Glomerular visceral epithelial cell (primary cell): ENCODE measurements at regions not wholly inside any gene's neighbourhood (a gene's known extent, or its start where the extent isn't known, plus 50 kb on each side); places are given as distances from the start of the nearest gene placed in this dataset.
"Not testable (repeated sequence)": the region's sequence is repeated elsewhere in the genome, so short reads cannot be mapped to it uniquely, and the experiment has no call there.

Source experiments
- DNase-seq: peaks from one replicate; pipeline ENCODE4 v3.0.0-alpha.2; 2016; ENCODE audit errors: extremely low spot score

DNA sequence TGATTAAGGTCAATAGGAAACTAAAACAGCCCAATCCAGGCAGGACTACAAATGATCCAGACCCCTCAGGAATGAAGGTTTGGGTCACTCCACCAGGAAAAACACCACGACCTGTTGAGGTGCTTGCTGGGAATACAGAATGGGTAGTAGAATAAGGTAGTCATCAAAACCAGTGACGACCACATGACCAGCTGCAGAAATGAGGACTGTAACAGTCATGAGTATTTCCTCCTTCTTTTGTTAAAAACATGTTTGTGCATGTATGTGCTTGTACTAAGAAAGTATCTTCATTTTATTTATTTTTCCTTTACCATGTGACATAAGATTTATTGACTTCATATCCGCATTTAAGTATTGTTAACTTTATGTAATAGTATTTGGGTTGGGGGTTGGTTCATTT, 603.5 kb upstream of the NR3C2 start:
- DNase-seq: no peak

DNA sequence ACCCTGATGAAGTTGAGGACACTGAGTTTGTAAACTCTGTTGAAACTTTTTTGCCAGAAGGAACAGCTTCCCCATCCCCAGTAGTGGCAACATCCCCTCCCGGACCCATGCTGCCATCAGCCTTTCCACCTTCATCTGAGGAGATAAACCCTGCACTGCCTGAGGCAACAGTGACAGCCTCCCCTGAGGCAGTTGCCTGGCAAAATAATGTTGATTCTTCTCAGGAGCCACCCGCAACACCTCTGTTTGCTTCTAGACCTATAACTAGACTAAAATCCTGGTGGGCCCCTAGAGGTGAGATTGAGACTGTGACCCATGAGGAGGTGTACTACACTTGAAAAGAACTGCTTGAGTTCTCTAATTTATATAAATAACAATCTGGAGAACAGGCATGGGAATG, 597.6 kb upstream of the NR3C2 start:
- not testable (repeated sequence) for DNase-seq

DNA sequence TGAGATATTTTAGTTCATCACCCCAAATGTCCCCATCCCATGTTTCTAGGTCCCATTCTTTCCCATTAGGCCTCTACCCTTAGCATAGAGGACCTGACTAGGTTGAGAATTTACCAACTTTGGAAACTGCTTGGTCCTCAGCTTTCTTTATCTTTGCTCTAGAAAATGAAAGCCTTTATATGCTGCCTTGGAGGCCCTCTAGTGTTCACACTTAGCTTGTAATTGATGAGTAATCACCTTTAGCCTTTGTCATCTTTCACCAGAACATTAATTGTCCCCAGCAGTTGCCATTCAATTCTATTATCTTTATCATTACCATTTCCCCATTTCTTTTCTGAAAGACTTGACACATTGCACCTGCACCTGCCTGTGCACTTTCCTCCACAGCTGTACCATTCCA, 589.2 kb upstream of the NR3C2 start:
- peak; percentile 38 for DNase-seq

DNA sequence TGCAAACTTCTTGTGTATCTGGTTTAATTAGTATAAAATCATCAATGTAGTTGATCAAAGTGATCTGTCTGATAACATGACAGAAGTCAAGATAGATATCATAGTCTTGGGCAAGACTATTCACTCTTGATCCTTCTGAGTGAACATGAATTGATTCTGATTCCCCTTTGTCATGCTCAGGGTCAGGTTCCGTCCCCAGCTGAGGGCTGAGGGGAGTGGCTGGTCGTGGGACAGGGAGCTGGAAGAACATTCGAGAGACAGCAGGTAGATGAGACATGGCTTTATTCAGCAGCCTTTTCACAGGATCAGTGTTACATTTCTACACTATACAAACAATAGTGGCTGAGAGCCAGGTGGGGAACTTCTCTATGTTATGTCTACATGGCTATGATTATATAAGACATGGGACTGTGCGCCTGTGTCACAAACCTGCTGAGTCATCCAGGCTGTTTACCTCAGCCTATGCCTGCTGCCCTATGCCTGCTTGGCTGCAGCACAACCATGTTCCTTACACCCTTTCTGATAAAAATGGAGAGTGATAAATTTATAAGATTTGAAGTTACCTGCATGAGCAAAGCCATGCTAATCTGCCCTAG, 586.9 kb upstream of the NR3C2 start:
- no peak for DNase-seq

DNA sequence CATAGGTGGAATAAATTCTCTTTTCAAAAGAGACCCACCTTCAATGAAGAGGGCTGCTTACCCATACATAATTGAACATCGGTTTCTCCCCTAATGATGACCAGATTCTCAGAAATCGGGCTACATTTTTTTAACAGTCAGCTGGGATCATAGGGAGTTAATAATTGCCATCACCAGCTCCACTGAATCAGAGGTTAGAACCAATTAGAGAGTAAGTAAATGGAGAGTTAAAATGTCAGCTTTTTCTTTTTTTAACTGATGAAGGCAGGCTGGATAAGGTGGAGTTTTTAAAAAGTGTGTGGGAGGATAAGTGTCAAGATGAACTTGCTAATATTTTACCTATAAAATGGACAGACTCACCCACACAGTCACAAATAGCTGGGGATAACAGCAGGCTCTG, 584.5 kb upstream of the NR3C2 start:
- no peak for DNase-seq

DNA sequence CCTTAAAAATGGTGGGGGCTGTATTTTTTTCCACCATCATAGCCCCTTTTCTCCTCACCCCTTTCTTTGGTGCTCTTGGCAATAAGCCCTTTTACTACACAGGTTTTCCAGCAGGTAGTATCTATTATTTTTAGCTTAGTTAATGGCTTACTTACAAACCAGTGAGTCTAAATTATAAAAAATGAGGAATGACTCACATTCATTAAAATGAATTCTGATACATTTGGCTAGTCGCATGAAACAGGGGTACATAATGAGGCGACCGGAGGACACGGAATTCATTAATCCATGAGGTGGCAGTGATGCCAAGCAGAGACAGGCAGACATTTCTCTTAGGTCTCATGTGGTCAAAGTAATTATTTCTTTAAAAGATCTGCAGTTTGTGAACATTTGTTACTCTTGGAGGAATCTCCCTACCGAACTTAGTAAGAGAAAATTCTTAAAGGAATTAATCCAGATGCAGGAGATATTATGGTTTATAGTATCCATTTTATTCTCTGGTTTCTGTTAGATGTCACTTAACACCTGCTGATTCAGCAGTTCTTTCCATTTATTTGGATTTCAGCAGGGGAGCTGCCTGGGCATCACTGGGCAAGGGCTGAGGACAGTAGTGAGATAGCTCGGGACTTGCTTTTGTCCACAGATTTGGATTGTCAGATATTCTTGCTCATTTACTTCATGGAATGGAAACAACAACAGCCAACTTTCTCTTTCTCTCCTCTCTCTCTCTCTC, 575.0 kb upstream of the NR3C2 start:
- peak; percentile 6 for DNase-seq

DNA sequence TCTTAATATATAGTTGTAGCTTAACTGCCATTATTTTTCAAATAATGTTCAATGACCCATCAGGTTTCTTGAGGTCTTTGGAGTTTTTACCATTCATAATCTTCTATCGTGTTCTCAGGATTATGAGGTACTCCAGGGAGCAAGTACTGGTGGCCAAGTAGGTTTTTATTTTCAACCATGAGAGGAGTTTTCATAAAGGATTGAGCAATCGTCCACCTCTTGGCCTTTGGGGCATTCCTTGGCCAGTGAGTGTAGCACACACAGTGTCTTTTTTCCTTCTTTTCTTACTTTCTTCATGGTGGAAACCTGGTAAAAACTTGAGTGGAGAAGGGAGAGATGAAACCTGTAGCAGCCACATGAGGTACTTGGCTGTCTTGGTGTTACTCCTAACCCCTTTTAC, 567.0 kb upstream of the NR3C2 start:
- DNase-seq: no peak

DNA sequence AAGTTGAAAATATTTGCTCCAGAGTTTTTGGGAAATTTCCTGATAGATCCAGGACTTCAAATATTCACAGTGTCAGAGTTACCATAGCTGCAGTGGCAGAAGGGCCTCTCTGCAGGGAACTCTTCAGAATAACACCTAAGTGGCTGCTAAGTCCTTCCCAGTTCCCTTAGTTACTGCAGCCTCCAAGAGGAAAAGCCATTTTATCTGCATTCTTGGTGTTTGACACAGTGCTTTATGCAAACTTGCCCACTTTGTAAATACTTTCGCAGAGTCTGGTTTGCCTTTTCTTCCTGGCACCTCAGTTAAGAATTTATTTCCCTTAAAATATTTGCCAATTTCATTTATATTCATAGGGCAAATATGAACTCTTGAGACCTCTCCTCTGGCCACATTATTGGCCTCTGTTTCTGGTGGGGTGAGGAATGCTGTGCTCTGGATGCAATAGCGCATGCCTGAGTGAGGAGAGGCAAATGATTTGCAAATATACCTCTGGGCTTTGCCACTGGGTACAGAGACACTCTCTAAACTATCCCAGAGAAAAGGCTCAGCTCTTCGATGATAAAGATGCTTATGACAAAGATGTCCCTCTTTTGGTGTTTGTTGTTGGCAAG, 566.3 kb upstream of the NR3C2 start:
- DNase-seq: no peak

DNA sequence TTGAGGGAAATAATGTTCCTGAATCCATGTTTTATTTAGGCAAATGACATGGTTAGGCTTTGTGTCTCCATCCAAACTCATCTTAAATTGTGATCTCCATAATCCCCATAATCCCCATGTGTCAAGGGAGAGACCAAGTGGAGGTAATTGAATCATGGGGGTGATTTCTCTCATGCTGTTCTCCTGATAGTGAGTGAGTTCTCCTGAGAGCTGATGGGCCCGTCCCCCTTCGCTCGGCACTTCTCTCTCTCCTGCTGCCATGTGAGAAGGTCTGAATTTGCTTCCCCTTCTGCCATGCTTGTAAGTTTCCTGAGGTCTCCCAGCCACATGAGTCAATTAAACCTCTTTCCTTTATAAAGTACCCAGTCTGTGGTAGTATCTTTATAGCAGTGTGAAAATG, 563.0 kb upstream of the NR3C2 start:
- DNase-seq: no peak

DNA sequence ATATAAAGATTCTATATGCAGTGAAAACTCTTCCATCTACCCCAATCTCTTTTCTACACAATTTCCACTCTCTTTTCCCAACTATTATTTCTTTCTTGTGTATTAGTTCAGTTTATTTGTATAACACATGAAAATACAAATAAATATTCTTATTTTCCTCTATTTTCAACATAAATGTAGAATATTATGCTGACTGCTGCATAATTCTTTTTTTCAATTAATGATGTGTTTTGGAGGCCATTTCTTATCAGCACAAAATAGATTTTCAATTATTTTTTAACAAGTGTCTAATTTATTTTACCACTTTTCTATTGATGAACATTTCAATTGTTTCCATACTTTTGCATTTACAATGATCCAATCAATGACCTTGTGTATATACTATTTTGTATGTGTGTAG, 557.7 kb upstream of the NR3C2 start:
- no peak for DNase-seq

DNA sequence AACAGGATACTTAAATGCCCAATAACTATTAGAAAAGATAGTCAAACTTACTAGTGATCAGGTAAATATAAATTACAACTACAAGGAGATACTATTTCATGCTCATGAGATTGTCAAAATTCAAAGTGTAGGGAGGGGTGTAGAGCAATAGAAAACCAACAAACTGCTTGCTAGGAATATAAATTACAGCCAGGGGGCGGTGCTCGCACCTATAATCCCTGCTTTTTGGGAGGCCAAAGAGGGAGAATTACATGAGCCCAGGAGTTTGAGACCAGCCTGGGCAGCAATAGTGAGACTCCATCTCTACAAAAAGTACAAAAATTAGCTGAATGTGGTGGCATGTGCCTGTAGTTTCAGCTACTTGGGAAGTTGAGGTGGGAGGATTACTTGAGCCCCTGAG, 556.5 kb upstream of the NR3C2 start:
- DNase-seq: no peak

DNA sequence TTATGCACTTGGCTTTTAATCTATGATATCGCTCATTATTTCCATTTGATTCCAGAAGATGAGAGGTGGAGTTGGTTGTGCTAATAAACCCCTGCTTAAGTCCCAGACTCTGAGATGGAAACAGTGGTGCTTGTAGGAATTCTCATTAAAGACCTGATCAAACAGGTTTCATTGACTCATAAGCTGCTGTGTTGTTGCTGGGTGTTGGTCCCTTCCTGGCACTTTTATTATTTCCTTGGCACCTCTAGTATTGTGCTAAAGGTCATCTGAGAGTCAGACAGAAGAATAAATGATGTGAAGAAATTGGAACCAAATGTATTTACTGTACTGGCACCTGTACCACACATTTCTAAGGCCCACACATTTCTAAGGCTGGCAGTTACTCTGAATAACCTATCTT, 544.7 kb upstream of the NR3C2 start:
- DNase-seq: no peak

DNA sequence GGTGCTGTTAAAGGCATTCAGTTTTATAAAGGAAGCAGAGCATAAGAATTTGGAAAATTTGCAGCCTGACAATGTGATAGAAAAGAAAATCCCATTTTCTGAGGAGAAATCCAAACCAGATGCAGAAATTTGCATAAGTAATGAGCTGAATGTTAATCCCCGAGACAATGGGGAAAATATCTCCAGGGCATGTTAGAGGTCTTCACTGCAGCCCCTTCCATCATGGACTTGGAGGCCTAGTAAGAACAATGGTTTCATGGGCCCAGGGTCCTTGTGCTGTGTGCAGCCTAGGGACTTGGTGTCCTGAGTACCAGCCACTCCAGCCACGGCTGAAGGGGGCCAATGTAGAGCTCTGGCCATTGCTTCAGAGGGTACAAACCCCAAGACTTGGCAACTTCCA, 542.7 kb upstream of the NR3C2 start:
- no peak for DNase-seq

DNA sequence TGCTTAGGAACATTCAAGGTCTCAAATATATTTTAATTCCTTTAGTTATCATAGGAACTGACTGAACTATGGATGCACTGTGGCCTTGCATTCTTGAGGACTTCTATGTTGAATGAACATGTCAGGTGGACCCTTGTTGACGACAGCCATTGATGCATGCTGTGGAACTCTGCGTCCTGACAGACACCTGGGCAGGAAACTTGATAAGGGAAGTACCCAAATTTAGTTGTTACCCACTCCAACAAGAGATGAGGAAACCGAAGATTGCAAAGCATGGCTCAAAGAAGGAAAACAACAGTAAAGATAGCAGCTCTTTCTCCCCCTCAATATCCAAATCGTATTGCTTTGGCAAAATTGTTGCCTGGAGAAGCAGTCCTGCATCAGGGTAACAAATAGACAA, 540.0 kb upstream of the NR3C2 start:
- no peak for DNase-seq

DNA sequence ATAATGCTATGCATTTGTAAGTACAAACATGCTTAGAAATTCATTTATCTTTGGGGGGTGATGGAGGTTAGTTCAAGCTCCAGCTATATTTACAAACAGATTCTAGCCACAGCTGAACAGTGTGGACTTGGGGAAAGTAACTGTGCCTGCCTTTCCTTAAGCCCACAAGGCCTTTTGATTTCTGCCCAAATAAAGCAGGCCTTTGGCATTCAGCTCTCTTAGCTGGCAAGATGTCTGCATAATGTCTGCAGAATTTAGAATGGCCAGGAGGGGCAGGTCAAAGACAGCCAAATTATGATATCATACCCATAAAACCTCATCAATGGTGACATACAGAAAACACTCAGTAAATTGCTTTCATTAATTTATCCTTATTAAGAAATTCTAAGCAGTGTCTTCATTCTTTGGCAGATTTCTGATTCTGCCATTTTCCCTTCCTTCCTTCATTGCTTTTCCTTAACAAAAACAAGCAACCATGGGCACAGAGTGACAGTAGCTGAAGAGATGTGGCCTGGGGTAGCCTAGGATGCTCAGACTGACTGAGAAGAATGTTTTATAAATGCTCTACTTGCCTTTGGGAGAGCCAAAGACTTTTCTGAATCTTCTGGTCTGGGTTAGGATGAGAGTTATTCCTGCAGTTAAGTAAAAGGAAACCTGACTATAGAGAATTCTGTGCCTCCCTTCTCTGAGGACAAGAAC, 538.7 kb upstream of the NR3C2 start:
- no peak for DNase-seq

DNA sequence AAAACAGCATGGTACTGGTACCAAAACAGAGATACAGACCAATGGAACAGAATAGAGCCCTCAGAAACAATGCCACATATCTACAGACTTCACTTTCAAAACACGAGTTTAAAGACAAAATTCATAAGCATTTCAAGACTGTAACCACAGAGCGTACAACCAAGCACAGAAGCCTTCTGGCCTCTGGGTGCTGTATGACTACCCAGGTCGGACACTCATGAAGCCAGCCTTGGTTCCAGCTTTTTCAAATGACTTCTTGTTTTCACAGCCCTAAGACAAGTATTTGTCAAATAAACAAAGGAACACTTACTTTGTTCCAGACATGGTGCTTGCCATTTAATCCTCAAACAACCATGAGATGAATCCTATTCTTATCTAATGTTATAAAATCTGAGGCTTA, 536.1 kb upstream of the NR3C2 start:
- no peak for DNase-seq

DNA sequence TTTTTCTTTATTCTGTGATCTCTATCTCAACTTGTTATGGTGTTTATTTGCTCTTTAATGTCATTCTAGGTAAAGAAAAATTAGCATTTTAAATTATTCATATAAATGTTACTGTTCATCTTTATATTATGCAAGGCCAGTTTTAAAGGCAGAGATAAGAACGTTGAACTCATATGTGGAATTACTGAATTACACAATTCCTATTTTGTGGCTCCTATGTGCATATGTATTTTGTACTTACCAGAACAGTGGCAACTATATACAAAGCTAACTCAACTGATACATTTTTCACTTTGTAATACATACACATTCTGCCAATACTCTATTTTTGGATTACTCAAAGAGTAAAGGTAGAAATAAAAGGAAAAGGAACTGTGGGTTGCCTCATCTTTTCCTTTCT, 533.2 kb upstream of the NR3C2 start:
- DNase-seq: no peak

DNA sequence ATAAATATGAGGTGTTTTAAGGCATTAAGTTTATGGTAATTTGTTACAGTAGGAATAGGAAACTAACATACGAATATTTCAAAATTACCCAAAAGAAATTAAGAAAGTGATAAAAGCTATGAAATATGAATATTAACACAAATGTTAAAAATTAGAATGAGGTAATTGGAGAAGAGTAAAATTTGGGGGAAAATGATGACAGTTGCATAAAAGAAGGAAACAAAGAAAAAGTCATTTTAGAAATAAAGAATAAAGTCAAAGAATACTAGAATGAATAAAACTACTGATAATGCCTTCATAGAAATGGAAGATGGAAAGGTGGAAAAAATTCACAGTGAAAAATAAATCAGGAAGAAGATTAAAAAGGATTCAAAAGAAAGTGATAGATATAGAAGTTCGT, 522.9 kb upstream of the NR3C2 start:
- DNase-seq: no peak

DNA sequence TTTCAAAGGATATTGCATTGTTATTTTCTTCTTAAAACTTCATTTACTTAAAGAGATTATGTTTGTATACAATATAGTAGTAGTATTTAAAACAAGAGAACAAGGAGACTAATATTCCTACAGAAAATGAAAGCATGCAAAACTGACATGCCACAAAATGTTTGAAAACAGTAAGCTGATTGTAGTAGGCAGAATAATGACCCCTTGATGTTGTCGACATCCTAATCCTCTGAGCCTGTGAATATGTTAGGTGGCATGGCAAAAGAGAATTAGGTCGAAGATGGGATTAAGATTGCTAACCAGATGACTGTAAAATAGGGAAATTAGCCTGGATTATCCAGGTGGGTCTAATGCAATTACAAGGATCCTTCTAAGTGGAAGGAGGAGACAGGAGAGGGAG, 522.2 kb upstream of the NR3C2 start:
- no peak for DNase-seq

DNA sequence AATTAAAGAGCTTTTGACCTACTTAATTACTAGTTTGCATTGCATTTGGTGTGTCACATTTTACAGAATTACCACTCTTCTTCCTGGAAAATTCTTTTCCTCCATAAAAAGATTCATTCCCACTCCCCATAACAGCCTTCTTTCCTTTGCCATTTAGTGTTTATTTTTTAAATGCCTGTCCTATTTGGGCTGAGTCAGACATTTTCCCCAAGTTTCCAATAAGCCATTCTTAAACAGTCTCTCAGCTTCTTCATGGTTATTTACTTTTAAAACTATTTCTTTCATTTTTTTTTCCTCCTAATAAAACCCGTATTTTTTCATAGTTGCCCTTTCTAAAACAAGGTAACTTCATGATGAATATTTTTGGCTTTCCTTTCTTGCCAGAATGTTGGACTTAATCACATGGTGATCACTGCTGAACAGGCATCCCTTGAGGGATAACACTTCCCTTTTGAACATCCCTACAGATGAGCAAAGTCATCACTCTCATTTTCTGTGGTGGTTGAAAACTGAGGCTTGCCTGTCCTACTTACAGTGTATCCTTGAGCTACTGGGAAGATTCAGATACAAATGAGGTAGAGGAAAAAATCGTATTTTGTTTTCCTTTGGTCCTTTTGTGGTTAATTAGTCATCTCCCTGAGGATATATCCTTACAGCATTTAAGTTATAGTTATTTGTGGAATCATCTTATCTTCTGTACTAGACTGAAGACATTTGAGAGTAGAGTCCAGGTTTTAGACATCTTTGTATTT, 520.5 kb upstream of the NR3C2 start:
- DNase-seq: peak; percentile 23

DNA sequence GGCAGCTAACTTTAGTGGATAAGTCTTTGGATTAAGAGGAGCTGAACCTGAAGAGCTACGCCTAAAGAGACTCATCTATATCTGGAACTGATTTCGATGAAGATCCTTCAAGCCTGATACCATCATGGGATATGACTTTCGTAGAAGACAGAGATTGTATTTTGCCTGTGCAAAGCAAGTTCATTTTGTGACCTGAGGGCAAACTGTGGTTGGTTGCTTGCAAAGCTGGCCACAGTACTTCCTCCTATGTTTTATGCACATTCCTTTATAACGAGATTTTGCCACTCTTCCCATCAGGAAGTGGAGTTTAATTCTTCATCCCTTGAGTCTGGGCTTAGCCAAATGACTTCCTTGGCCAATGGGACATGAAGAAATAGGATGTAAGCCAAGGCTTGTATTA, 519.3 kb upstream of the NR3C2 start:
- no peak for DNase-seq

DNA sequence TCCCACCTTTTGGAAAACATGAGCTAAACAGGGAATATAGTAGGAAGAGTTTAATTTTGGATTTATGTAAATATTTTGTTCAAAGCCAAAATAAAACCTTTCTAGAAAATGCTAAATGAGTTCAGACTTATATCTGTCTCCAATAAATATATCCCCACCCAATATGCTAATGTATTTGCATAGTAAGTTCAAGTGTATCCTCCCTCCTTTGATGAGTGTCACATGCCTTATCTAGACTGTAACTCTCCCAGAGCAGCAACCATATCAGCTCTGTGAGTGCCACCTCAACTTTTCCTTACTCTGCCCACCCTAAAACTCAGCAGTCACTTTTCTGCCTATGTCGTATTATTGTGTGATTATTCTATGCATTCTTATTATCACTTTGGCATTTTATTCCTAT, 516.1 kb upstream of the NR3C2 start:
- no peak for DNase-seq
